Forelimb muscle (tissue), 1 donor: ENCODE measurements at regions not wholly inside any gene's neighbourhood (a gene's known extent, or its start where the extent isn't known, plus 50 kb on each side); places are given as distances from the start of the nearest gene placed in this dataset.
"Not testable (repeated sequence)": the region's sequence is repeated elsewhere in the genome, so short reads cannot be mapped to it uniquely, and the experiment has no call there.

ENCODE experiments used
- DNase-seq: peaks from one replicate; pipeline ENCODE4 v3.0.0-alpha.2; 2013; ENCODE audit warnings: low read depth

GRCh38 chr2:52558265-52558664 lies 1209.3 kb upstream of the CHAC2 start:
- no peak for DNase-seq

- no peak for DNase-seq
Measured at GRCh38 chr2:52542297-52542696, 1225.3 kb upstream of the CHAC2 start.

GRCh38 chr2:52539026-52539970 lies 1228.3 kb upstream of the CHAC2 start:
- peak; percentile 28 for DNase-seq

- no peak for DNase-seq
Measured at GRCh38 chr2:52537588-52537987, 1230.0 kb upstream of the CHAC2 start.

- DNase-seq, result no peak
Measured at GRCh38 chr2:52536929-52537460, 1230.6 kb upstream of the CHAC2 start.

GRCh38 chr2:52532956-52533355 lies 1234.6 kb upstream of the CHAC2 start:
- DNase-seq, result no peak

- no peak for DNase-seq
Measured at GRCh38 chr2:52526735-52527134, 1240.9 kb upstream of the CHAC2 start.

- DNase-seq, result no peak
Measured at GRCh38 chr2:52520644-52521043, 1247.0 kb upstream of the CHAC2 start.

- DNase-seq, result no peak
Measured at GRCh38 chr2:52518678-52519077, 1248.9 kb upstream of the CHAC2 start.

GRCh38 chr2:52512760-52513159 lies 1254.8 kb upstream of the CHAC2 start:
- no peak for DNase-seq

- no peak for DNase-seq
Measured at GRCh38 chr2:52510432-52510831, 1257.2 kb upstream of the CHAC2 start.

GRCh38 chr2:52502476-52502860 lies 1265.1 kb upstream of the CHAC2 start:
- DNase-seq, result no peak

- no peak for DNase-seq
Measured at GRCh38 chr2:52501715-52502475, 1265.7 kb upstream of the CHAC2 start.

GRCh38 chr2:52500561-52500960 lies 1267.0 kb upstream of the CHAC2 start:
- no peak for DNase-seq

GRCh38 chr2:52498077-52498750 lies 1269.4 kb upstream of the CHAC2 start:
- no peak for DNase-seq

- no peak for DNase-seq
Measured at GRCh38 chr2:52495816-52496215, 1271.8 kb upstream of the CHAC2 start.

GRCh38 chr2:52477166-52477565 lies 1290.4 kb upstream of the CHAC2 start:
- DNase-seq, result no peak

- DNase-seq, result peak; percentile 26
Measured at GRCh38 chr2:52475590-52475989, 1292.0 kb upstream of the CHAC2 start.

GRCh38 chr2:52474091-52474490 lies 1293.5 kb upstream of the CHAC2 start:
- DNase-seq, result no peak

- DNase-seq, result no peak
Measured at GRCh38 chr2:52473526-52473925, 1294.1 kb upstream of the CHAC2 start.

GRCh38 chr2:52470457-52470856 lies 1297.1 kb upstream of the CHAC2 start:
- not testable (repeated sequence) for DNase-seq

- no peak for DNase-seq
Measured at GRCh38 chr2:52467189-52467588, 1300.4 kb upstream of the CHAC2 start.
